GM12873 (cell line): ENCODE measurements at regions not wholly inside any gene's neighbourhood (a gene's known extent, or its start where the extent isn't known, plus 50 kb on each side); places are given as distances from the start of the nearest gene placed in this dataset.

ENCODE experiments used
- CTCF ChIP-seq: IDR thresholded peaks from 2 replicates; pipeline ENCODE4 v1.5.1; 2012; ENCODE audit warnings: low read depth, mild to moderate bottlenecking, moderate library complexity, low read length, control low read depth; ENCODE audit not compliant: insufficient read depth; ENCODE audit errors: missing control alignments

DNA sequence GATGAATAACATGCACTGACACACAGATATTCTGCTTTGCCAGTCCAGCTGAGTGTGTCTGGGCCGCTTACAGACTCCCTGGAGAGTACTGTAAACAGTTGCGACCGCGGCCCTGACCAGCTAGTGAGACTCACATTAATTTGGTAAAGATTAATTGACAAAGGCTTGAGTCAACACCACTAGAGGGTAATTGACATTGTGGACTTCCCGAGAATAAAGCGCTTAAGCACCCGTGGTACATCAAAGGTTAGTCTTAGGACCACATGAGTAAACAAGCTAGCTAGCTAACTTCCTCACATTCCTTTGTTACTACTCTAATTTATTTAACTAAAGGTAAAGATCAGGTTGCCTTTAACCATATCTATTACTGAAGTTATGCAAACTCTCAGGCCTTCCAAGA, 624.4 kb upstream of the ARGLU1 start:
- TF ChIP-seq CTCF, result no peak

- TF ChIP-seq CTCF, result no peak
Observed at GRCh38 chr13:107190065-107190464, 622.1 kb upstream of the ARGLU1 start.

- TF ChIP-seq CTCF, result no peak
Observed at GRCh38 chr13:107185889-107186288, 618.0 kb upstream of the ARGLU1 start.

DNA sequence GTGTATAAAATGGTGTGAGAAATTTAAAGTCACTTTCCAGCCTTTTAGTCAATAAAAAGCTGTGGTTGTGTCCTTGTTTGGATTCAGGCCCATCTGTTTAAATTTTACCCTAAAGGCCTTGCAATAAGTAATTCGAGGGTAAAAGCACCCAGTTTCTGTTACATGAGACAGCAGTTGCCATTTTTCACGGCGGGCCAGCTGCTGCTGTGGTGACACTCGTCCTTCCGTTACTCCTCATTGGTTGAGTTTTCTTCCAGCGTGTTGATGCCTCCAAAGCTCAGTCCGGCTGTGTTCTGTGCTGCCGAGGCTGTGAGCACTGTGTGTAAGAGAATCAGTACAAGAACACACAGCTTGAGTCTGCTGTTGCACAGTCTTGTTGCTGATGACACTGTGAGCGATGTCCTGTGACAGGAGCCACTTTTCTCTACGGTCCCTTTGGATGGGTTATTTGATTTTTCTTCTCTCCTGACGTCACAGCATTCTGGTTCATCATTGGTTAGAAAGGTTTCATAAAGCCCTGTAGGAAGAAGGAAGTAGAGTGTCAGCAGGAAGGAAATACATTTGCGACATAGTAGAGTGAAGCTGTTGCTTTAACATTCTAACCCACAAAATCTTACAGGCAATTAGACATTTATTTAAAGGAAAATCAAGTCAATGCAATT, 602.5 kb upstream of the ARGLU1 start:
- TF ChIP-seq CTCF, result no peak

DNA sequence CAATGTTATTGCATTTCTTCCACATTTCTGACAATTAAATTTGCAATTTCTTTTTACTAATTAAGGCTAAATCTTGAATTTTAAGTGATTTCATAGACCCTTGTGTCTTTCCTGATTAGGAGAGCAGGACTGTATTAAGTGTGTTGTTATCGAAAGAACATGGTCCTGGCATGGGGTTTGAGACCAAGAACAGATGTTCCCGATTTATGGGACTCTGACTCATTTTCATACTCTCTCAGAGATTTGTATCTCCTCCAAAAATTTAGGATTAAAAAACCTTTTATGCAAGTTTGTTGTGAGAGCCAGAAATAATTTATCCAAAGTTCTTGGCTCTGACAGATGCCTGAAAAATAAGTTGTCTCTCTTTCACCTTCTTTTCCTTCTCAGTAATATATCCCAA, 589.3 kb upstream of the ARGLU1 start:
- TF ChIP-seq CTCF, result no peak

DNA sequence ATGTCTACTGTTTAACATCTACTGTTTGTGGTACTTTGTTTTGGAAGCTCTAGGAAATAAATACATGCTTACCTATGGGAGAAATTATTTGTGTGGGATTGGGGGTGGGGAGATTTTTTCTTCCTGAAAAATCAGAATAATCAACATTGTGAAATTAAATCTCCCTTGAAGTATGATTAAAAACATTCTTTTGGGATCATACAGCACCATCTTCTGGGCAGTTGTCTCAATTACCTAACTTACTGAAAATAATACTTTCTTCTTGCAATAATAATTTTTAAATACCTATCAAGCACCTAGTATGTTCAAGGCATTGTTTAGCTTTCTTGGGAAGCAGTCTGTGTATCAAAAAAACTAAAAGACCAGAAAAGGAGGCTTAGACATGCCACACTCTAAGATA, 576.5 kb upstream of the ARGLU1 start:
- TF ChIP-seq CTCF, result no peak

DNA sequence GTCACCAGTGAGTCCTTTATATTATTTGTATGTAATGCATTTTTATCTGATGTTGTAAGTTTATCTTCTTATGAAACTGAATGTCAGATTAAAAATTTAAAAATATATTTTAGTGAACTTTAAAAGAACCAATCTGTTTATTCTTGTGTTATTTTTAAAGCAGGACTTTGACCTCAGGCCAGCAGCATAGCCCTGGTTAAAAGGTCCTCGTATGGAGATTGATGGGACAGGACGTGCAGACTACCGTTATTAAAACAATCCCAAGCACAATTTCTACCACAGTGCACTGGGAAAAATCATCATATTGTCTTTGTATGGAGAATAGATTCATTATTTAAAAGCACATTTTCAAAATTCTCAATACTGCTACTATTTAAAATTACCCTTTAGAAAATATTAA, 573.8 kb upstream of the ARGLU1 start:
- no peak for TF ChIP-seq CTCF
